GM10248 (cell line): ENCODE measurements at regions not wholly inside any gene's neighbourhood (a gene's known extent, or its start where the extent isn't known, plus 50 kb on each side); places are given as distances from the start of the nearest gene placed in this dataset.

ENCODE experiments used
- CTCF ChIA-PET: fragments of 300-600 bp; sonication (Branson Sonifier 250); formaldehyde crosslinking; extraction: SDS; loops from one replicate; lab custom pipeline; 2021; ENCODE audit warnings: antibody characterized with exemption; lab: Yijun Ruan, JAX
- POLR2A ChIA-PET: fragments of 350-650 bp; sonication (Branson Sonifier 250); formaldehyde crosslinking; extraction: SDS; loops from one replicate; lab custom pipeline; 2020; ENCODE audit warnings: antibody characterized with exemption; lab: Yijun Ruan, JAX
- DNase-seq: peaks from one replicate; pipeline ENCODE4 v3.0.0; 2012; ENCODE audit errors: extremely low spot score
- TF ChIP-seq, protein P1 (sequence below): IDR thresholded peaks from 2 replicates; pipeline ENCODE4 v1.5.1; 2012; ENCODE audit warnings: mild to moderate bottlenecking, low read depth; ENCODE audit errors: extremely low read depth, missing control alignments, control extremely low read depth

DNA sequence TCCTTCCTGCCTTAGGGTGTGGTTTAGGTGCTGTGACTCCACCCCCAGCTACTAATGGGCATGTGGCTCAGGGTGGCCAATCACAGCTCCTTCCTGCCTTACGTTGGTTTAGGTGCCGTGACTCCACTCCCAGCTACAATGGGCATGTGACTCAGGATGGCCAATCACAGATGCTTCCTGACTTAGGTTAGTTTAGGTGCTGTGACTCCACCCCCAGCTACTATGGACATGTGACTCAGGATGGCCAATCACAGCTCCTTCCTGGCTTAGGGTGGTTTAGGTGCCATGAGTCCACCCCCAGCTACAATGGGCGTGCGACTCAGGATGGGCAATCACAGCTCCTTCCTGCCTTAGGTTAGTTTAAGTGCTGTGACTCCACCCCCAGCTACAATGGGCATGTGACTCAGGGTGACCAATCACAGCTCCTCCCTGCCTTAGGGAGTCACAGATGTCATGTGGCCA lies 163.9 kb downstream of the TBX5 start:
- ChIA-PET CTCF (interaction anchor here (1.1 kb wide), 1 partner anchor 15 kb away, joined by 3 read pairs; no protein-coding TSS in a partner anchor), POLR2A (no interaction called here)
- DNase-seq = no peak
- TF ChIP-seq, protein P1, sequence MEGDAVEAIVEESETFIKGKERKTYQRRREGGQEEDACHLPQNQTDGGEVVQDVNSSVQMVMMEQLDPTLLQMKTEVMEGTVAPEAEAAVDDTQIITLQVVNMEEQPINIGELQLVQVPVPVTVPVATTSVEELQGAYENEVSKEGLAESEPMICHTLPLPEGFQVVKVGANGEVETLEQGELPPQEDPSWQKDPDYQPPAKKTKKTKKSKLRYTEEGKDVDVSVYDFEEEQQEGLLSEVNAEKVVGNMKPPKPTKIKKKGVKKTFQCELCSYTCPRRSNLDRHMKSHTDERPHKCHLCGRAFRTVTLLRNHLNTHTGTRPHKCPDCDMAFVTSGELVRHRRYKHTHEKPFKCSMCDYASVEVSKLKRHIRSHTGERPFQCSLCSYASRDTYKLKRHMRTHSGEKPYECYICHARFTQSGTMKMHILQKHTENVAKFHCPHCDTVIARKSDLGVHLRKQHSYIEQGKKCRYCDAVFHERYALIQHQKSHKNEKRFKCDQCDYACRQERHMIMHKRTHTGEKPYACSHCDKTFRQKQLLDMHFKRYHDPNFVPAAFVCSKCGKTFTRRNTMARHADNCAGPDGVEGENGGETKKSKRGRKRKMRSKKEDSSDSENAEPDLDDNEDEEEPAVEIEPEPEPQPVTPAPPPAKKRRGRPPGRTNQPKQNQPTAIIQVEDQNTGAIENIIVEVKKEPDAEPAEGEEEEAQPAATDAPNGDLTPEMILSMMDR = no peak

DNA sequence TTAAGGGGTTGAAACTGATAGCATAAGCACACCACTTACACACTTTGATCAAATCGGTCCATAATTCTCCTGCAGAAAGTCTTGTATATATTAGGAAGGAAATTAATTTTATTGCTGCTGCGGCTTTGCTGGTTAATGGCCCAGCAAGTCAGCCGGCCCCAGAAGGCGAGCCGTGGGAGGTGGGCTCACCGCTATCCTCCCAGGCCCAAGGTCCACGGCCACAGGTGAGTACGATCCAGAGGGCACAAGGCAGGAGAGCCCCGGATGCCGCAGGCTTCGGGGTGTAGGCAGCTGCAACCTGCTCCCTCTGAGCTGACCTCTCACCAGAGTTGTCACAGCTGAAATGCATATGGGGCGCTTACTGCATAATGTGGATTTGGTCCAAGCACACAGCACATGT lies 165.7 kb downstream of the TBX5 start:
- ChIA-PET POLR2A (no interaction called here), CTCF (no interaction called here)
- TF ChIP-seq, protein P1 = no peak
- no peak for DNase-seq

DNA sequence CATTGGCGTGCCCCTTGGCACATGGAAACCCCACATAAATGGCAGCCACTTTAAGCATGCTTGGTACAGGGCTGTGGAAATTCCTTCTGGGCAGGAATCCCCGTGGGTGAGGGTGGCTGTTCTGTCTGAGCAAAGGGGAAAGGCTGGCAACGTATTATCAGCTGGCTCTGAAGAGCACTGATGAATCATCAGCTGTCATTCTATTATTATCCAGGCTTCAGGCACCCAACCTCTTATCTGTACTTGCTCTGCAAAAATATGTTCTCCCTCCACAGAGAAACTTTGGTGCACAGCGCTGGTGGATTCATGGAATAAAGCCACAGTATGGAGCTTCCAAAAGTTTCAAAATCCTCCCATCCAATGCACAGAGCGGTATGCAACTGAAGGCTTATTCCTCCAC lies 167.1 kb downstream of the TBX5 start:
- ChIA-PET CTCF (no interaction called here), POLR2A (no interaction called here)
- TF ChIP-seq, protein P1 = no peak
- DNase-seq = no peak

DNA sequence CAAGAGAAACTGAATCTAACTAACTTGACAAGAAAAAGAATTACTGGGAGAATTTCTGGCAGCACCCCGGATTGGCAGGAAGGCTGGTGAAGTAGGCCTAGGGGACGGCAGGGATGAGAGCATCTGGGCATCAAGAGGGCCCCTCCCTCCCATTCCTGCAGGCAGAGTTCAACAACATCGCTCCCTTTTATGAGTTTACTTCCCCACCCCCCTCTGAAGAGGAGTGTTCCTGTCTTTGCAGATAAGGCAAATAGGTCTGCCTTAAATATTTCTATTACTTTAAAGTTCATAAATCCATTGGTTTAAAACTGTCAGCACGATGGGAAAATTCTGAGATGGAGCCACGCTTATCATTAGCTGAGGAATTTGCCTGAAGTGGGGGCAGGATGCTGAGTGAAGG lies 168.7 kb downstream of the TBX5 start:
- DNase-seq = no peak
- TF ChIP-seq, protein P1 = no peak
- ChIA-PET CTCF (no interaction called here), POLR2A (no interaction called here)

DNA sequence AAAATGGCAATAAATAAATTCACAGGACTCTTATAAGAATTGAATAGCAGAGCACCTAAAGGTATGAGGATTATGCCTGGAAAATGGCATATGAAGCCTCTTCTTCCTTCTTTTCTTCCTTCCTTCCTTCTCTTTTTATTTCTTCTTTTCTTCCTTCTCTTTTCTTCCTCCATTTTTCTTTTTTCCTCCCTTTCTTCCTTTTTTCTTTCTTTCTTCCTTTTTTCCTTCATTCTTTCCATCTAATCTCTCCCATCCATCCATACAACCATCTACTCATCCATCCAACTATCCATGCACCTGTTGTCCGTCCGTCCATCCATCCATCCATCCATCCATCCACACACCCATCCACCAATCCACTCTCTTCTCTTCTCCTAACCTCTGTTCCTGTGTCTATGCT lies 173.8 kb downstream of the TBX5 start:
- DNase-seq = no peak
- POLR2A ChIA-PET = no interaction called here
- CTCF ChIA-PET = no interaction called here
- TF ChIP-seq, protein P1 = no peak

DNA sequence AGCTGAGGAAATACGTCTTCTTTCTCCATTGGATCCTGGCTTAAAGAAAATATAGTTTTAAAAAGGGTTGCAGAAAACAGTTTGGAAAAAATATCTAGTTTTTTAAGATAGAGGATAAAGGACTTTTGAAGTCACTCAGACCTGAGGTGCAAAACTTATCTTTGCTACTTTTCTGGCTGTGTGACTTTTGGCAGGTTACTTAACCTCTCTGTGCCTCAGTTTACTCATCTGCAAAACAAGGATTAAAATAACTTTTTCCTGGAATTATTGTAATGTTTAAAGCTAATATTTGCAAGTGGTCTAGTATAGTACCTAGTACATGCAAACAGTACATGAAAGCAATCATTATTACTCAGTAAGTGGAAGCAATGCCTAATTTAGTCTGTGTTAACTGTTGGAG lies 176.8 kb downstream of the TBX5 start:
- ChIA-PET POLR2A (no interaction called here), CTCF (no interaction called here)
- DNase-seq = no peak
- TF ChIP-seq, protein P1 = no peak
